GM12873 (cell line): ENCODE measurements at regions not wholly inside any gene's neighbourhood (a gene's known extent, or its start where the extent isn't known, plus 50 kb on each side); places are given as distances from the start of the nearest gene placed in this dataset.

Experiments
- TF ChIP-seq, protein P1 (sequence below): IDR thresholded peaks from 2 replicates; pipeline ENCODE4 v1.5.1; 2012; ENCODE audit warnings: low read depth, mild to moderate bottlenecking, moderate library complexity, low read length, control low read depth; ENCODE audit not compliant: insufficient read depth; ENCODE audit errors: missing control alignments

- TF ChIP-seq, protein P1, sequence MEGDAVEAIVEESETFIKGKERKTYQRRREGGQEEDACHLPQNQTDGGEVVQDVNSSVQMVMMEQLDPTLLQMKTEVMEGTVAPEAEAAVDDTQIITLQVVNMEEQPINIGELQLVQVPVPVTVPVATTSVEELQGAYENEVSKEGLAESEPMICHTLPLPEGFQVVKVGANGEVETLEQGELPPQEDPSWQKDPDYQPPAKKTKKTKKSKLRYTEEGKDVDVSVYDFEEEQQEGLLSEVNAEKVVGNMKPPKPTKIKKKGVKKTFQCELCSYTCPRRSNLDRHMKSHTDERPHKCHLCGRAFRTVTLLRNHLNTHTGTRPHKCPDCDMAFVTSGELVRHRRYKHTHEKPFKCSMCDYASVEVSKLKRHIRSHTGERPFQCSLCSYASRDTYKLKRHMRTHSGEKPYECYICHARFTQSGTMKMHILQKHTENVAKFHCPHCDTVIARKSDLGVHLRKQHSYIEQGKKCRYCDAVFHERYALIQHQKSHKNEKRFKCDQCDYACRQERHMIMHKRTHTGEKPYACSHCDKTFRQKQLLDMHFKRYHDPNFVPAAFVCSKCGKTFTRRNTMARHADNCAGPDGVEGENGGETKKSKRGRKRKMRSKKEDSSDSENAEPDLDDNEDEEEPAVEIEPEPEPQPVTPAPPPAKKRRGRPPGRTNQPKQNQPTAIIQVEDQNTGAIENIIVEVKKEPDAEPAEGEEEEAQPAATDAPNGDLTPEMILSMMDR: no peak
These were observed 85.0 kb upstream of the FAT1 start for GRCh38 chr4:186808630-186809018.

DNA sequence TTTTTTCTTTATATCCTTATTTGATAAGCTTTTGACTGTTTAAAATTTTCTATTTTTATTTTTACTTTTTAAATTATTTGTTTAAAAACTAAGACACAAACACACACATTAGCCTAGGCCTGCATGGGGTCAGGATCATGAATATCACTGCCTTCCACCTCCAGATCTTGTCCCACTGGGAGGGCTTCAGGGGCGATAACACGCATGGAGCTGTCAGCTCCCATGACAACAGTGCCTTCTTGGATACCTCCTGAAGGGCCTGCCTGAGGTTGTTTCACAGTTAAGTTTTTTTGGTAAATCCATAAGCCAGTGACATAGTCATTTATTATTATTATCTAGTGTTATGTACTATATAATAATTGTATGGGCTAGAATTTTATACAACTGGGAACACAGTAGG, 85.4 kb upstream of the FAT1 start:
- TF ChIP-seq, protein P1: no peak

- TF ChIP-seq, protein P1: no peak
These were observed 87.0 kb upstream of the FAT1 start for GRCh38 chr4:186810613-186811150.

DNA sequence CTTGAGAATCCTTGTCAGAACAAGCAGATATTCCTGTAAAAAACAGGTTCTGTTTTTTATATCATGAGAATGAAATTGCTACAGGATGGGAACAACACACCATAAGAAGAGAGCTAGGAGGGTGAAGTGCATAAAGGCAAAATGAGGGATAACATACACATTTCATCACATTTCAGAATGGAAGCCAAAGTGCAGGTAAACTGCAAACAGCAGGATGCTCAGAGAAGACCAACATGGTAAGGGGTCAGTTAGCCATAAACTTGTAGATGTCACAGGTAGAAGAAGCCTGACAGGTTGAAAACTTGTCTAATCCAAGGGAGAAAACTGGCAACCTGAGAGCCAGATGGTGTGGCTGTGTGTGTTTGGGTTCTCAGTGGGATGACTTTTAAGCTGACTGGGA, 88.9 kb upstream of the FAT1 start:
- TF ChIP-seq, protein P1: no peak

- TF ChIP-seq, protein P1: no peak
These were observed 89.9 kb upstream of the FAT1 start for GRCh38 chr4:186813377-186814068.

DNA sequence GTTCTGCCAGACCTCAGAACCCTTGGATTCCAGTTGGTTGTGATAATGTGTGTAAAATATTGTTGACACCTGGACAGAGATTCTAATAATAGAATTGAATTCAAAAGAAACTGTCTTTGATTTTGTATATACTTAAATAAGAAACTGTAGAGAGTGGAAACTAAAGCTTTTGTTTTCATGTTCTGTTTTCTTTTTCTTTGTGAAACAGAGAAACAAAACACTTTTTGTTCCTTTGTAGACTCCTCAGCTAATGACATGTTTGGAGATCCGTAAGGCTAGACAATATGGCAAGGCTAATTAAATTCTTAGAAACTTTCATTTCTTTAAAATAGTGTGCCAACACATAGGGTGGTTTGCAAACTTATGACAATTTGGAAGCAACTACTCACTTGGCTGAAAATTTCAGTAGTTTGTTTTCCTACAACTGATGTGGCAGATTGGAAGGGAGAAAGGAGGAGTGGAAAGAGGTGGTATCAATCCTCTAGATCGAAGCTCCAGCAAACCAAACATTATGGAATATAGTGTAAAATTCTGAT, 90.9 kb upstream of the FAT1 start:
- TF ChIP-seq, protein P1: no peak

GRCh38 chr4:186819342-186820086, 95.9 kb upstream of the FAT1 start:
- TF ChIP-seq, protein P1: no peak
